Ishikawa (cell line): ENCODE measurements at regions not wholly inside any gene's neighbourhood (a gene's known extent, or its start where the extent isn't known, plus 50 kb on each side); places are given as distances from the start of the nearest gene placed in this dataset.

Source experiments
- CEBPB ChIP-seq: IDR thresholded peaks from 2 replicates; pipeline ENCODE4 v1.6.1; 2012
- CREB1 ChIP-seq: IDR thresholded peaks from 2 replicates; pipeline ENCODE4 v1.6.1; 2012; ENCODE audit warnings: low read depth
- EGR1 ChIP-seq: IDR thresholded peaks from 2 replicates; pipeline ENCODE4 v1.6.1; 2012
- EP300 ChIP-seq: IDR thresholded peaks from 2 replicates; pipeline ENCODE4 v1.6.1; 2012; ENCODE audit warnings: borderline replicate concordance
- FOXM1 ChIP-seq: IDR thresholded peaks from 2 replicates; pipeline ENCODE4 v1.6.1; 2012; ENCODE audit warnings: low read depth, borderline replicate concordance
- MAX ChIP-seq: IDR thresholded peaks from 2 replicates; pipeline ENCODE4 v1.6.1; 2012
- NFIC ChIP-seq: IDR thresholded peaks from 2 replicates; pipeline ENCODE4 v1.6.1; 2012
- RAD21 ChIP-seq: IDR thresholded peaks from 2 replicates; pipeline ENCODE4 v1.6.1; 2012; ENCODE audit warnings: low read depth
- TAF1 ChIP-seq: IDR thresholded peaks from 2 replicates; pipeline ENCODE4 v1.6.1; 2012; ENCODE audit warnings: low read depth, mild to moderate bottlenecking
- TCF12 ChIP-seq: IDR thresholded peaks from 2 replicates; pipeline ENCODE4 v1.6.1; 2012; ENCODE audit warnings: low read depth
- TEAD4 ChIP-seq: IDR thresholded peaks from 2 replicates; pipeline ENCODE4 v1.6.1; 2012
- YY1 ChIP-seq: IDR thresholded peaks from 2 replicates; pipeline ENCODE4 v1.6.1; 2012; ENCODE audit warnings: low read depth
- ZBTB7A ChIP-seq: IDR thresholded peaks from 2 replicates; pipeline ENCODE4 v1.6.1; 2012; ENCODE audit warnings: low read depth
- TF ChIP-seq, protein P1 (sequence below): IDR thresholded peaks from 2 replicates; pipeline ENCODE4 v1.6.1; 2012; ENCODE audit warnings: low read depth, mild to moderate bottlenecking
- TF ChIP-seq, protein P2 (sequence below): IDR thresholded peaks from 2 replicates; pipeline ENCODE4 v1.6.1; 2012

DNA sequence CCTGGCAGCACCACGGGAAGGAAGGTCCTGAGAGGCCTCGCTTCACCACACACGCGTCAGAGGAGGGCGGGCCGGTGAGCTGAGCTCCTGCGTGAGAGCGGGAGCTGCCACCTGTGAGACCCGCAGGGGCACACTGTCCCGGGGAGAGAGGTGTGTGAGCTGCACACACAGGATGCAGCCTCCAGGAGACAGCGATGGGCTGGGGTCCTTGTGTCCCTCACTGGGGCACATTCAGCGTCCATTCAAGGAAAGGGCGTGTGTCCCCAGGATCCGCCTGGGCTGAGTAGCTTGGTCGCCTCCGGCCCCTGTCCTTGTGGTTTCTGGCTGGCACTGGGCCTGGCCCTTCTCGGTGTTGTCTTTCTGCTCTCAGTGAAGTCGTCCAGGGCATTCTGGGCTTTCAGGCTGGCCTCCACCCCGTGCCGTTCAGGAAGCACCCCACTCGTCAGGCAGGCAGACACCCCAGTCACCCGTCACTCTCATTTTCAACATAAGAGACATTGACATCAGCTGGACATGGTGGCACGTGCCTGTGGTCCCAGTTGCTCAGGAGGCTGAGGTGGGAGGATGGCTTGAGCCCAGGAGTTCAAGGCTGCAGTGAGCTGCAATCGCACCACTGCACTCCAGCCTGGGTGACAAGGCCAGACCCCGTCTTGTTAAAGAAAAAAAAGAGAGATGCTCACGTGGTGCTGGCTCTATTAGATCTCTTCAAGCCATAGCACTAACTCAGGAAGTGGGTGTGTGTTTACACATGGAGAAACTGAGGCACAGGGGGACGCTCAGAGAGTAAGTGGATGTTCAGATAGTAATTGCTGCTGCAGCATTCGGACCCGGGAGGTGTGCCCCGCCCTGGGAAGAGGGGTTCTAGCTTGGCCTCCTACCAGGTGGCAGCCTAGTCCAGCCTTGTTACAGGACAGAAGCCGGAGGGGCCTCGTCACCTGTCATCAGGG lies 1081.6 kb downstream of the BRD1 start:
- TF ChIP-seq CEBPB (no peak), EP300 (no peak), TAF1 (no peak), NFIC (no peak), TCF12 (no peak), FOXM1 (no peak), YY1 (no peak), EGR1 (no peak), ZBTB7A (no peak), RAD21 (no peak), MAX (no peak), CREB1 (no peak), TEAD4 (no peak)
- TF ChIP-seq, protein P1, sequence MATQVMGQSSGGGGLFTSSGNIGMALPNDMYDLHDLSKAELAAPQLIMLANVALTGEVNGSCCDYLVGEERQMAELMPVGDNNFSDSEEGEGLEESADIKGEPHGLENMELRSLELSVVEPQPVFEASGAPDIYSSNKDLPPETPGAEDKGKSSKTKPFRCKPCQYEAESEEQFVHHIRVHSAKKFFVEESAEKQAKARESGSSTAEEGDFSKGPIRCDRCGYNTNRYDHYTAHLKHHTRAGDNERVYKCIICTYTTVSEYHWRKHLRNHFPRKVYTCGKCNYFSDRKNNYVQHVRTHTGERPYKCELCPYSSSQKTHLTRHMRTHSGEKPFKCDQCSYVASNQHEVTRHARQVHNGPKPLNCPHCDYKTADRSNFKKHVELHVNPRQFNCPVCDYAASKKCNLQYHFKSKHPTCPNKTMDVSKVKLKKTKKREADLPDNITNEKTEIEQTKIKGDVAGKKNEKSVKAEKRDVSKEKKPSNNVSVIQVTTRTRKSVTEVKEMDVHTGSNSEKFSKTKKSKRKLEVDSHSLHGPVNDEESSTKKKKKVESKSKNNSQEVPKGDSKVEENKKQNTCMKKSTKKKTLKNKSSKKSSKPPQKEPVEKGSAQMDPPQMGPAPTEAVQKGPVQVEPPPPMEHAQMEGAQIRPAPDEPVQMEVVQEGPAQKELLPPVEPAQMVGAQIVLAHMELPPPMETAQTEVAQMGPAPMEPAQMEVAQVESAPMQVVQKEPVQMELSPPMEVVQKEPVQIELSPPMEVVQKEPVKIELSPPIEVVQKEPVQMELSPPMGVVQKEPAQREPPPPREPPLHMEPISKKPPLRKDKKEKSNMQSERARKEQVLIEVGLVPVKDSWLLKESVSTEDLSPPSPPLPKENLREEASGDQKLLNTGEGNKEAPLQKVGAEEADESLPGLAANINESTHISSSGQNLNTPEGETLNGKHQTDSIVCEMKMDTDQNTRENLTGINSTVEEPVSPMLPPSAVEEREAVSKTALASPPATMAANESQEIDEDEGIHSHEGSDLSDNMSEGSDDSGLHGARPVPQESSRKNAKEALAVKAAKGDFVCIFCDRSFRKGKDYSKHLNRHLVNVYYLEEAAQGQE = no peak
- TF ChIP-seq, protein P2, sequence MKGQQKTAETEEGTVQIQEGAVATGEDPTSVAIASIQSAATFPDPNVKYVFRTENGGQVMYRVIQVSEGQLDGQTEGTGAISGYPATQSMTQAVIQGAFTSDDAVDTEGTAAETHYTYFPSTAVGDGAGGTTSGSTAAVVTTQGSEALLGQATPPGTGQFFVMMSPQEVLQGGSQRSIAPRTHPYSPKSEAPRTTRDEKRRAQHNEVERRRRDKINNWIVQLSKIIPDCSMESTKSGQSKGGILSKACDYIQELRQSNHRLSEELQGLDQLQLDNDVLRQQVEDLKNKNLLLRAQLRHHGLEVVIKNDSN = no peak

DNA sequence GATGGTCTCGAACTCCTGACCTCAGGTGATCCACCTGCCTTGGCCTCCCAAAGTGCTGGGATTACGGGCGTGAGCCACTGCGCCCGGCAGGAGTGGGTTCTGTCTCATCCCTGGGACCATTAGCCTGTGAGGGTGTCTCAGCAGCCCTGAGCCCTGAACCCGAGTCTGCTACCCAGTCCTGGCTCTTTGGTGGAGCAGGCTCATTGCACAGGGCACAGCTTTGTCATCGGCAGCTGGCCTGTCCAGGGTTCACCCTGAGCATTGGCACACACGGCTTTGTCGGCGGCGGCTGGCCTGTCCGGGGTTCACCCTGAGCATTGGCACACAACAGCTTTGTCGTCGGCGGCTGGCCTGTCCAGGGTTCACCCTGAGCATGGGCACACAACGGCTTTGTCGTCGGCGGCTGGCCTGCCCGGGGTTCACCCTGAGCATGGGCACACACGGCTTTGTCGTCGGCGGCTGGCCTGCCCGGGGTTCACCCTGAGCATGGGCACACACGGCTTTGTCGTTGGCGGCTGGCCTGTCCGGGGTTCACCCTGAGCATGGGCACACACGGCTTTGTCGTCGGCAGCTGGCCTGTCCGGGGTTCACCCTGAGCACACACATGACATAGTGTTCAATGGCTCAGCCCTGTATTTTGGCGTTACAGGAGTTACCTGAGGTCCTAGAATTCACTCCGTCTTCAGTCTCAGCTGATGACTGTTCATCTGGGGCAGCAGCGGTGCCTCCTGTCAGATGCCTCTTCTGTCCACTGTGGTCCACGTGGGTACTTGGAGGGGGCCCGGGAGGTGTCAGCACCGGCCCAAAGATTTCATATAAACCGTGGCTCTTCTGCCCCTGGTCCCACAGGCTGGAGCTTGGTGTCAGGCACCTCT lies 1082.5 kb downstream of the BRD1 start:
- TF ChIP-seq MAX = no peak
- TF ChIP-seq, protein P2 = no peak
- no peak for TF ChIP-seq CREB1
- no peak for TF ChIP-seq EP300
- TF ChIP-seq CEBPB = no peak
- TF ChIP-seq TAF1 = no peak

GRCh38 chr22:48744283-48744641 lies 1083.4 kb downstream of the BRD1 start:
- TF ChIP-seq YY1 (no peak), ZBTB7A (no peak), NFIC (no peak), RAD21 (no peak), MAX (no peak), TAF1 (no peak), FOXM1 (no peak), TEAD4 (no peak), CREB1 (no peak)
- TF ChIP-seq, protein P2 = no peak

DNA sequence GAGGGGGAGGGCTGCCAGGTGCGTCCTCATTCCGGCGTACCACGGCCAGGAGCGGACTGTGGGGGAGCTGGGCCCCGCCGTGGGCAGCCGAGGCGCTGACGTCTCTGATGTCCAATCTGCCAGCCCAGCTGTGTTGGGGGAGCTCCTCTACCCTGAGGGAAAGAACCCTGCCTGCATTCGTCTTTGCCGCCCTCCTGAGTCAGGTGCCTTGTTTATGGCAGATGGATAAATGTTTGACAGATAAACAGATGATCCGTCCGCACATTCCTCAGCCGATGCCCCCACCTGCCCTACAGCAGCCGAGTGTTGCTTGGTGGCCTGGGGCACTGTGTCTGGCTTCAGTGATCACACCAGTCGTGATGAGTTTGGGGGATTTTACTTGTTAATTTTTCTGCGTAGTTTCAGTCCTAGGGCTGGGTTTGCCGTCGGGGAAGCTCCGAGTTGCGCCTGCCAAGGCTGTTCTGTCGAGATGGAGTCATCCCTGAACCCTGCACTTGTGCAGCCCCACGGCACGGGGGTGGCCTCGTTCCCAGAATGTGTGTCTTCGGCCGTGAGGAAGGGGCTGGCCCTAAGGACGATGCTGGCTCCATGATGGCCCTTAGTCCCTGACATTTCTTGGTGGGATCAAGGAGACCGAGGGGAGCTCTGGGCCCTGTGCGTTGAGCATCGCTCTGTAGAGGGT lies 1083.9 kb downstream of the BRD1 start:
- TF ChIP-seq, protein P2 = no peak
- TF ChIP-seq TAF1 (no peak), EGR1 (no peak), NFIC (no peak), ZBTB7A (no peak), TEAD4 (no peak), EP300 (no peak), CEBPB (no peak)

- TF ChIP-seq CREB1 = no peak
- no peak for TF ChIP-seq ZBTB7A
- TF ChIP-seq NFIC = no peak
- no peak for TF ChIP-seq TCF12
- TF ChIP-seq EGR1 = no peak
- TF ChIP-seq TAF1 = no peak
- TF ChIP-seq, protein P2 = no peak
- TF ChIP-seq, protein P1 = no peak
- no peak for TF ChIP-seq EP300
- no peak for TF ChIP-seq MAX
- TF ChIP-seq RAD21 = no peak
- no peak for TF ChIP-seq CEBPB
- no peak for TF ChIP-seq YY1
- TF ChIP-seq FOXM1 = no peak
- TF ChIP-seq TEAD4 = no peak
These were observed 1084.9 kb downstream of the BRD1 start for GRCh38 chr22:48742556-48743343.
